Right lobe of liver (tissue), 6 donors: ENCODE measurements at regions not wholly inside any gene's neighbourhood (a gene's known extent, or its start where the extent isn't known, plus 50 kb on each side); places are given as distances from the start of the nearest gene placed in this dataset.

Source experiments
- ATAC-seq, 4 donors: fragments of 200-7000 bp; cut with Tn5 transposase; one replicate each; pipeline ENCODE4 v1.9.1; 2020; ENCODE audit warnings: mild to moderate bottlenecking in 4 of 4, moderate library complexity in 4 of 4
- DNase-seq, 3 donors: peaks; one replicate each; pipeline ENCODE4 v3.0.0-alpha.2; 2020
- H3K27ac ChIP-seq, 3 donors: fragments of 200-600 bp; one replicate each; pipeline ENCODE4 v1.8.0; 2022
- H3K27me3 ChIP-seq, 2 donors: fragments of 200-600 bp; one replicate each; pipeline ENCODE4 v1.8.0; 2022
- H3K36me3 ChIP-seq, 4 donors: fragments of 200-600 bp; sonication (generic) in 1 of 4; one replicate each; pipeline versions ENCODE4 v1.5.1 to v1.8.0; 2017 to 2022; ENCODE audit warnings: control low read depth in 1 of 4
- H3K4me1 ChIP-seq, 4 donors: fragments of 200-600 bp; sonication (generic) in 1 of 4; one replicate each; pipeline versions ENCODE4 v1.5.1 to v1.8.0; 2017 to 2022; ENCODE audit warnings: control low read depth in 1 of 4
- H3K4me3 ChIP-seq, 3 donors: fragments of 200-600 bp; one replicate each; pipeline ENCODE4 v1.8.0; 2022
- H3K9me3 ChIP-seq, 4 donors: fragments of 200-600 bp; sonication (generic) in 1 of 4; one replicate each; pipeline versions ENCODE4 v1.5.1 to v1.8.0; 2017 to 2022; ENCODE audit warnings: control low read depth in 1 of 4
- CTCF ChIP-seq, 4 donors: fragments of 200-600 bp in 3 of 4; fragments of 450-650 bp in 1 of 4; IDR thresholded peaks; one replicate each; pipeline versions ENCODE4 v1.5.1 to v1.8.0; 2016 to 2022; ENCODE audit warnings: antibody characterized with exemption in 4 of 4, mild to moderate bottlenecking in 2 of 4
- POLR2A ChIP-seq: fragments of 450-650 bp; IDR thresholded peaks from one replicate; pipeline ENCODE4 v1.6.1; 2017; ENCODE audit warnings: antibody characterized with exemption, mild to moderate bottlenecking
- WGBS: methylation state at CpG from one replicate; pipeline ENCODE4 v1.1.6; 2018; ENCODE audit warnings: low coverage, low lambda C conversion rate; ENCODE audit not compliant: insufficient coverage; ENCODE audit errors: missing lambda C conversion rate; 5-methylcytosine and 5-hydroxymethylcytosine counted together
- intact Hi-C, 2 donors: fragments of 100-400 bp; cut with DNase I; formaldehyde crosslinking; loops; one replicate each; pipeline versions ENCODE4 v1.11.2 to v1.14.1; 2022
- donor health status: DM: no; HTN: yes; CAD: no.
- donor health status: DM: no; HTN: no; CAD: no.
- donor health status: DM: no; HTN: no; CAD: no.
- donor health status: DM: no; HTN: yes; CAD: no.
- donor health status: DM: no; HTN: yes; CAD: no.

- WGBS: 62% methylated on average over 3 of the region's 3 CpGs
- Histone ChIP-seq H3K27ac (no peak overlapping the region), H3K4me1 (no peaks in the 10 kb centered on the region), H3K4me3 (no peak overlapping the region), H3K9me3 (no peaks in the 10 kb centered on the region), H3K27me3 (no peaks in the 10 kb centered on the region), H3K36me3 (no peaks in the 10 kb centered on the region)
- TF ChIP-seq POLR2A (no peak), CTCF (IDR thresholded peaks at IDR 0.05) (no peak)
- DNase-seq (no peak), ATAC-seq (no peak)
- intact Hi-C loops: no loop called here
Observed at GRCh38 chr7:13072014-13072413, 384.6 kb downstream of the ARL4A start.

- TF ChIP-seq POLR2A (no peak), CTCF (IDR thresholded peaks at IDR 0.05) (no peak)
- 80% methylated on average over 3 of the region's 3 CpGs for WGBS
- Histone ChIP-seq H3K27ac (no peak overlapping the region), H3K4me3 (no peak overlapping the region), H3K27me3 (no peaks in the 10 kb centered on the region), H3K4me1 (no peaks in the 10 kb centered on the region), H3K36me3 (no peaks in the 10 kb centered on the region), H3K9me3 (no peaks in the 10 kb centered on the region)
- intact Hi-C loops: no loop called here
- DNase-seq (no peak), ATAC-seq (no peak)
Observed at GRCh38 chr7:13077466-13077865, 390.0 kb downstream of the ARL4A start.

GRCh38 chr7:13078105-13078504, 390.7 kb downstream of the ARL4A start:
- ATAC-seq: no peak
- no peaks in the 10 kb centered on the region for H3K4me1 ChIP-seq
- intact Hi-C loops: no loop called here
- H3K27ac ChIP-seq: no peak overlapping the region
- H3K9me3 ChIP-seq: no peaks in the 10 kb centered on the region
- DNase-seq: no peak
- H3K36me3 ChIP-seq: no peaks in the 10 kb centered on the region
- no peaks in the 10 kb centered on the region for H3K27me3 ChIP-seq
- WGBS: 49% methylated on average over 3 of the region's 3 CpGs
- no peak overlapping the region for H3K4me3 ChIP-seq
- TF ChIP-seq CTCF (IDR thresholded peaks at IDR 0.05) (no peak), POLR2A (no peak)

- Histone ChIP-seq H3K27ac (no peak overlapping the region), H3K36me3 (no peaks in the 10 kb centered on the region), H3K4me3 (no peak overlapping the region), H3K4me1 (peaks cover 0 to 24% (median 7%) of the 10 kb centered on the region in 4 donors), H3K27me3 (no peaks in the 10 kb centered on the region), H3K9me3 (no peaks in the 10 kb centered on the region)
- TF ChIP-seq CTCF (IDR thresholded peaks at IDR 0.05): no peak
- 55% methylated on average over 1 of the region's 1 CpG for WGBS
- intact Hi-C loops: no loop called here
- no peak for DNase-seq
- peak; percentile 72 to 89 (median 83) for ATAC-seq
Observed at GRCh38 chr7:13090959-13091358, 403.5 kb downstream of the ARL4A start.
